K562 (cell line): ENCODE measurements at regions not wholly inside any gene's neighbourhood (a gene's known extent, or its start where the extent isn't known, plus 50 kb on each side); places are given as distances from the start of the nearest gene placed in this dataset.

Experiments
- ATAC-seq: fragments of 200-7000 bp; cut with Tn5 transposase; 3 replicates; pipeline ENCODE4 v1.9.1; 2020; ENCODE audit warnings: moderate library complexity
- BruUV-seq: library from RNA; stranded (reverse); fragments of 400-500 nt; replicated peaks from 2 replicates; lab custom pipeline; 2021; lab: Mats Ljungman, UMichigan
- CTCF ChIA-PET: fragments of 300-600 bp; formaldehyde crosslinking; extraction: SDS; loops from one replicate; lab custom pipeline; 2021; ENCODE audit warnings: low intra/inter-chr PET ratio; lab: Yijun Ruan, JAX
- POLR2A ChIA-PET: fragments of 300-600, 350-650 bp; sonication (Branson Sonifier 250); formaldehyde crosslinking; extraction: SDS; loops from one replicate; lab custom pipeline; 2021; ENCODE audit warnings: antibody characterized with exemption, inconsistent platforms; lab: Yijun Ruan, JAX
- DNase-seq, 4 experiments: peaks; one replicate each; pipeline versions ENCODE4 v3.0.0 to v3.0.0-alpha.2; 2011 to 2018; ENCODE audit warnings: low spot score in 3 of 4, mixed read lengths in 3 of 4; ENCODE audit errors: extremely low read depth in 1 of 4
- FAIRE-seq: peaks from 2 replicates; lab custom pipeline; 2011; peaks lifted over from hg19 to GRCh38; lab: Jason Lieb, UNC
- H2AFZ ChIP-seq: 2 replicates; pipeline ENCODE4 v1.6.0; 2011; ENCODE audit warnings: low read depth, low read length, control low read depth, inconsistent platforms
- H3K27ac ChIP-seq: fragments of 200-600 bp; 3 replicates; pipeline ENCODE4 v1.8.0; 2011; ENCODE audit warnings: low read depth, mild to moderate bottlenecking, control low read depth, inconsistent platforms, low read length, moderate library complexity, mixed read lengths; ENCODE audit errors: extremely low read depth
- H3K27me3 ChIP-seq, 2 experiments: fragments of 300-600 bp in 1 of 2; 2 replicates in 1 of 2; 3 replicates in 1 of 2; pipeline versions ENCODE4 v1.6.0 to v1.8.0; 2011; ENCODE audit warnings: inconsistent platforms in 2 of 2, low read length in 2 of 2, mild to moderate bottlenecking in 1 of 2, mixed read lengths in 1 of 2, moderate library complexity in 1 of 2; ENCODE audit not compliant: control insufficient read depth in 2 of 2, insufficient read depth in 2 of 2
- H3K36me3 ChIP-seq: fragments of 300-600 bp; 3 replicates; pipeline ENCODE4 v1.8.0; 2011; ENCODE audit warnings: mild to moderate bottlenecking, low read length, inconsistent platforms; ENCODE audit not compliant: control insufficient read depth, insufficient read depth
- H3K4me1 ChIP-seq, 2 experiments: fragments of 200-600 bp in 1 of 2; replicated peaks in 1 of 2; 2 replicates in 1 of 2; 3 replicates in 1 of 2; pipeline versions ENCODE4 v1.5.1 to v1.8.0; 2011; ENCODE audit warnings: inconsistent platforms in 2 of 2, low read length in 2 of 2, mild to moderate bottlenecking in 1 of 2, mixed read lengths in 1 of 2, moderate library complexity in 1 of 2; ENCODE audit not compliant: control insufficient read depth in 2 of 2, insufficient read depth in 2 of 2
- H3K4me2 ChIP-seq: 2 replicates; pipeline ENCODE4 v1.6.1; 2011; ENCODE audit warnings: low read length, control low read depth, inconsistent platforms, mixed read lengths; ENCODE audit not compliant: insufficient read depth
- H3K4me3 ChIP-seq: fragments of 200-600 bp; sonication (generic), shearing (Covaris generic); 2 replicates; pipeline ENCODE4 v1.5.1; 2016; ENCODE audit warnings: control low read depth, inconsistent platforms
- H3K79me2 ChIP-seq: fragments of 200-600 bp; 3 replicates; pipeline ENCODE4 v1.8.0; 2011; ENCODE audit warnings: low read length, inconsistent platforms; ENCODE audit not compliant: control insufficient read depth, insufficient read depth
- H3K9ac ChIP-seq, 2 experiments: 2 replicates each; pipeline versions ENCODE4 v1.6.0 to v1.6.1; 2011; ENCODE audit warnings: low read depth in 2 of 2, low read length in 2 of 2, control low read depth in 1 of 2, inconsistent platforms in 1 of 2, mild to moderate bottlenecking in 1 of 2, mixed read lengths in 1 of 2; ENCODE audit not compliant: insufficient read depth in 1 of 2
- H3K9me1 ChIP-seq: one replicate; pipeline ENCODE4 v1.6.0; 2011; ENCODE audit warnings: inconsistent platforms, mild to moderate bottlenecking, low read length, moderate library complexity; ENCODE audit not compliant: control insufficient read depth, insufficient read depth
- H3K9me3 ChIP-seq: replicated peaks from 2 replicates; pipeline ENCODE4 v1.5.1; 2011; ENCODE audit warnings: low read depth, low read length, inconsistent platforms; ENCODE audit not compliant: control insufficient read depth, insufficient read depth
- H4K20me1 ChIP-seq: replicated peaks from 2 replicates; pipeline ENCODE4 v1.6.1; 2011; ENCODE audit warnings: low read length, inconsistent platforms, mixed read lengths; ENCODE audit not compliant: control insufficient read depth, insufficient read depth
- BCL6 ChIP-seq: fragments of 250-450 bp; sonication (Bioruptor Pico); IDR thresholded peaks from 2 replicates; pipeline ENCODE4 v1.4.0; 2020
- CBX5 ChIP-seq: IDR thresholded peaks from 2 replicates; pipeline ENCODE4 v1.6.1; 2014; ENCODE audit warnings: low read depth, borderline replicate concordance
- MXI1 ChIP-seq: IDR thresholded peaks from 2 replicates; pipeline ENCODE4 v1.6.1; 2011; ENCODE audit warnings: low read depth, mild to moderate bottlenecking, improper control_type of control experiment, low read length
- NFYB ChIP-seq: IDR thresholded peaks from 2 replicates; pipeline ENCODE4 v1.6.1; 2011; ENCODE audit warnings: mild to moderate bottlenecking, moderate library complexity; ENCODE audit not compliant: insufficient read length; ENCODE audit errors: extremely low read depth
- NR2C1 ChIP-seq, 2 experiments: fragments of 450-650 bp; IDR thresholded peaks; 2 replicates each; pipeline ENCODE4 v1.6.1; 2017; ENCODE audit warnings: mild to moderate bottlenecking in 2 of 2, antibody characterized with exemption in 1 of 2, inconsistent platforms in 1 of 2, missing compliant biosample characterization in 1 of 2, missing genetic modification characterization in 1 of 2
- SP1 ChIP-seq: sonication (generic); formaldehyde crosslinking; IDR thresholded peaks from 2 replicates; pipeline ENCODE4 v1.8.1; 2022; ENCODE audit warnings: mild to moderate bottlenecking, missing genetic modification reagents
- ZNF24 ChIP-seq: fragments of 450-650 bp; IDR thresholded peaks from 2 replicates; pipeline ENCODE4 v1.6.1; 2016
- ZNF384 ChIP-seq: IDR thresholded peaks from 2 replicates; pipeline ENCODE4 v1.6.1; 2012; ENCODE audit warnings: low read depth, low read length, improper control_type of control experiment
- ZNF436 ChIP-seq: fragments of 250-450, 450-650 bp; sonication (Bioruptor Pico); formaldehyde crosslinking; IDR thresholded peaks from 2 replicates; pipeline ENCODE4 v1.7.0; 2020; ENCODE audit warnings: mild to moderate bottlenecking
- ZNF75A ChIP-seq: fragments of 450-650 bp; formaldehyde crosslinking; IDR thresholded peaks from 2 replicates; pipeline ENCODE4 v1.4.0; 2020; ENCODE audit warnings: mild to moderate bottlenecking
- WGBS: fragments of 100-300 bp; shearing (Covaris generic); methylation state at CpG from one replicate; pipeline ENCODE4 v1.1.6; 2016; ENCODE audit warnings: low coverage, mixed read lengths; ENCODE audit not compliant: insufficient coverage; ENCODE audit errors: missing lambda C conversion rate; 5-methylcytosine and 5-hydroxymethylcytosine counted together
- in situ Hi-C: fragments of 300-500 bp; cut with MboI; formaldehyde crosslinking; loops from 4 replicates; pipeline ENCODE4 v1.15.0; 2018; ENCODE audit warnings: inconsistent platforms, mixed read lengths
- intact Hi-C: fragments of 100-400 bp; cut with micrococcal nuclease; formaldehyde crosslinking; loops from 2 replicates; pipeline ENCODE4 v1.14.2; 2022

GRCh38 chr5:2113348-2114131 is 230.8 kb upstream of the IRX4 start:
- H3K9me3 ChIP-seq, result no peaks in the 10 kb centered on the region
- no peak overlapping the region for H3K27ac ChIP-seq
- no peak overlapping the region for H3K4me2 ChIP-seq
- H3K4me3 ChIP-seq, result no peak overlapping the region
- CTCF ChIA-PET, result no interaction called here
- in situ Hi-C loops, result no loop called here
- H3K27me3 ChIP-seq, result peaks cover 27 to 39% of the 10 kb centered on the region in 2 experiments; a peak in 4 of 5 replicates
- no peaks in the 10 kb centered on the region for H3K79me2 ChIP-seq
- no peaks in the 10 kb centered on the region for H3K9me1 ChIP-seq
- under 1% methylated on average over 9 of the region's 9 CpGs for WGBS
- ATAC-seq, result no peak
- no peak for FAIRE-seq
- DNase-seq, result no peak
- BruUV-seq, result no TSS peak
- no peaks in the 10 kb centered on the region for H4K20me1 ChIP-seq
- intact Hi-C loops, result no loop called here
- H3K36me3 ChIP-seq, result no peaks in the 10 kb centered on the region
- H2AFZ ChIP-seq, result no peak overlapping the region
- no peak for TF ChIP-seq ZNF75A (CRISPR knock-in tag)
- POLR2A ChIA-PET, result no interaction called here
- H3K9ac ChIP-seq, result no peak overlapping the region
- H3K4me1 ChIP-seq, result 0 out of 5 replicates have a peak, but pooled peaks cover 0 to 3% of the 10 kb centered on the region in 2 experiments

DNA sequence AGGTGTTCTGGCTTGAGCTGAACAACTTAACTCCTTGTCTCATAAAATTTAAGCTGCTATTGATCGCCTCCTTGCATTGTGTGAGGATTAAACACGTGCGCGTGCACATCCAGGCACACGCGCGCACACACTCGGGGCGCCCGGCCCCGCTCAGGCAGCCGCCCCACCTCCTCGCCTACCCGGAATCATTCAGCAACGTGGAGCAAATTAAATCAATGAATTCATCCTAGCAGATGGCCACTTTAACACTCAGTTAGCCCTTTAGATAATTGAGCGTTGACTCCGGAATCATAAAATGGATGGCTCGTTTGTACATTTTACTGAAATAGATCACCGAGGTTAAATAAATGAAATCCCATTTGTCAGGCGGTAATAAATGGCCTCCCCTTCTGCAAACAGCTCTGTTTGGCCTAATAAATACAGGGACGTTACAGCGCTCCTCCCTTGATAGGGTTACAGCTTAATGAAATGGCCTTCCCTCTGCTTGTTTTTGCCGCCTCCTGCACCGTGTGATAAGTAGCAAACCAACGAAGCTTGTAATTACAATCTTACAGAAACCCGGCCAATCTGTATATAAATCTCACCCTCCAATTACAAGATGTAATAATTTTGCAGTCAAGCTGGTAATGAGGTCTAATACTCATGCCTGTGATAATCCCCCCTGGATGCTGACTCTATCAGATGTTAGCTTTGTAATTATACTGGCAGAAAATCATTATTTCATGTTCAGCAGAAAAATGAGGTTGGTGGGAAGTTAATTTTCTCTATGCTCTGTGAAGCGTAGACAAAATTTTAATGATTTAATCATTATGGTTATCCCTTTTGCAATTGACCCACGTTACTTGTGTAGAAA is 229.7 kb upstream of the IRX4 start:
- Histone ChIP-seq H3K27me3 (peaks cover 27 to 36% of the 10 kb centered on the region in 2 experiments; a peak in 4 of 5 replicates), H2AFZ (no peak overlapping the region), H4K20me1 (no peaks in the 10 kb centered on the region), H3K79me2 (no peaks in the 10 kb centered on the region), H3K4me3 (no peak overlapping the region), H3K4me1 (0 out of 5 replicates have a peak, but pooled peaks cover 0 to 3% of the 10 kb centered on the region in 2 experiments), H3K9me3 (no peaks in the 10 kb centered on the region), H3K4me2 (no peak overlapping the region), H3K36me3 (no peaks in the 10 kb centered on the region), H3K27ac (no peak overlapping the region), H3K9ac (no peak overlapping the region), H3K9me1 (no peaks in the 10 kb centered on the region)
- no TSS peak for BruUV-seq
- DNase-seq (no peak), FAIRE-seq (no peak), ATAC-seq (no peak)
- ChIA-PET CTCF (no interaction called here), POLR2A (interaction anchor here (0.6 to 1.9 kb wide), 2 partner anchors 9 to 367 kb away, joined by 3 to 8 read pairs; no protein-coding TSS in a partner anchor)
- TF ChIP-seq ZNF436, result no peak
- no peak for TF ChIP-seq BCL6 (CRISPR knock-in tag)
- no peak for TF ChIP-seq ZNF24
- no peak for TF ChIP-seq SP1
- no peak for TF ChIP-seq NR2C1 (IDR thresholded peaks at IDR 0.05)
- TF ChIP-seq NR2C1 (tag; IDR thresholded peaks at IDR 0.05), result no peak
- TF ChIP-seq ZNF384, result no peak
- no peak for TF ChIP-seq NFYB
- no peak for TF ChIP-seq MXI1
- TF ChIP-seq CBX5, result no peak
- intact Hi-C loops, result no loop called here
- in situ Hi-C loops, result no loop called here
- 2% methylated on average over 28 of the region's 28 CpGs for WGBS
